ENCODE measurements at regions not wholly inside any gene's neighbourhood (a gene's known extent, or its start where the extent isn't known, plus 50 kb on each side); places are given as distances from the start of the nearest gene placed in this dataset.

- TF ChIP-seq CTCF (conservative IDR thresholded peaks at IDR 0.05; ENCODE audit: low read length) (no peak), EZH2phosphoT487 (IDR thresholded peaks at IDR 0.05; ENCODE audit: borderline replicate concordance) (no peak)
These were observed 220.7 kb upstream of the CASK start for GRCh38 chrX:42143866-42144592.

All from Loucy (cell line).